Ramos (cell line): ENCODE measurements at regions not wholly inside any gene's neighbourhood (a gene's known extent, or its start where the extent isn't known, plus 50 kb on each side); places are given as distances from the start of the nearest gene placed in this dataset.
"Not testable (repeated sequence)": the region's sequence is repeated elsewhere in the genome, so short reads cannot be mapped to it uniquely, and the experiment has no call there.

ENCODE experiments used
- in situ Hi-C: fragments of 300-500 bp; cut with MboI; formaldehyde crosslinking; loops from one replicate; pipeline ENCODE4 v1.14.3; 2022; ENCODE audit warnings: low sequenced_read_pairs; ENCODE audit not compliant: unreplicated experiment

DNA sequence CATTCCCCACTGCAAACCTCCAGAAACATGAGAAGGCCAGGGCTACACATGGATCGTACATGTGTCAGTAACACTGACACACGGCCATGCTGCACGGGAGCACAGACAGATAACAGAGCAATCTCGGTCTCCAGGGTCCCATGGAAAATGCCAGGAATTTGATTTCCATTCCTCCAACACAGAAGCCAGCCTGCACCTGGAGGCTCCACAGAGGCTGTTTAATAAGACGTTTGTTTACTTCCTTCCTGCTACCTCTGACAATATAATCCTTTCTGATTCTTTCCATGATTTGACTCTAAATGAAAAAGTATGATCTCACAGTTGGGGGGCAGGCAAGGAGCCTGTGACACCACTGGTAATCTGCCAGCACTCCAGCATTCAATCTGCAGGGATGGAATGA is 210.9 kb upstream of the DDX18 start:
- in situ Hi-C loops = no loop called here

DNA sequence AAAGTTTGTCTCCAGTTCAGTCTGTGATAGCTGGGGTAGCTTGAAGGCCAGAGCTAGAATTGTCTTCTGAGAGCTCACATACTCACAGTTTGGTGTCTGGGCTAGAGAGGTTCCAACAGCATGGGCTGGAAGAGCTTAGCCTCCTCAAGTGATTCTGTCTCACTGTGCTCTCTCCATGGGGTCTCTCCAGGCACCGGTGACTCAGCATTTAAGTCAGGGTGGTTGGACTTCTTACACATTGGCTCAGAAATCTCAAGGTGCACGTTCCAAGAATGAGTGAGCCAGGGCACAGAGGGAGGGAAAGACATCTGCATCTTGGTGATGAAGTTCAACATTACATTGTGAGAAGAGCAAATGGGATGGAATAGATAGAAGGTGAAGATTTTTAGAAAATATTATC is 207.3 kb upstream of the DDX18 start:
- in situ Hi-C loops = no loop called here

DNA sequence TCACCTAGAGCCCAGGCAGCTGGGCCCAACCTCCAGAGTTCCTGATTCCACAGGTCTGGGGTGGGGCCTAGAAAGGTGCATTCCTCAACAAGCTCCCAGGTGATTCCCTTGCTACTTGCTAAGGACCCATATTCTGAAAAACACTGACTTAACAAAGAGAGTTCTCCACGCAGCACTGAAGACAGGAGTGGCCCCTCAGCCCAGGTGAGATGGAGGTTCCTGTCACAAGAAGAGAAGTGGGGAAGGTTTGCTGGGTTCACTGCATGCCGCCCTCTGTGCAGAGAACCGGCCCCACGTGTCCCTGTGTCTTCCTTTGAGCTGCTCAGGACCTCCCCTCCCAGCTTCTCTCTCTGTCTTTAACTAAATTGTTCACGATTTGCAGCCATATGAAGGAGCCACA is 201.4 kb upstream of the DDX18 start:
- in situ Hi-C loops = no loop called here

DNA sequence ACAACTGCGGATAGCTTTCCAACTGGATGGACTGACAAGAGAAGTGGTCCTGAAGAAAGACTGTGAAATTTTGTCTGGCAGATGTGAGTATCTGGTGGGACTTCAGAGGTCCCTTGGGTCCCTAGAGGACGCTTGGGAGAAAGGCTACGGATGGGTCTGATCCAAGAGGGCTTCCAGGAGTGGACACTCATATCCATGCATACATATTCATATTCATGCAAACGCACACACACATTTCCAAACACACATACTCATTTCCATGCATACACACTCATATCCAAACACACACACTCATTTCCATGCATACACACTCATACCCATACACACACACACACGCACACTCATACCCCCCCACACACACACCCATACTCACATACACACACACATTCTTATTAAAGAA is 200.2 kb upstream of the DDX18 start:
- in situ Hi-C loops = no loop called here

DNA sequence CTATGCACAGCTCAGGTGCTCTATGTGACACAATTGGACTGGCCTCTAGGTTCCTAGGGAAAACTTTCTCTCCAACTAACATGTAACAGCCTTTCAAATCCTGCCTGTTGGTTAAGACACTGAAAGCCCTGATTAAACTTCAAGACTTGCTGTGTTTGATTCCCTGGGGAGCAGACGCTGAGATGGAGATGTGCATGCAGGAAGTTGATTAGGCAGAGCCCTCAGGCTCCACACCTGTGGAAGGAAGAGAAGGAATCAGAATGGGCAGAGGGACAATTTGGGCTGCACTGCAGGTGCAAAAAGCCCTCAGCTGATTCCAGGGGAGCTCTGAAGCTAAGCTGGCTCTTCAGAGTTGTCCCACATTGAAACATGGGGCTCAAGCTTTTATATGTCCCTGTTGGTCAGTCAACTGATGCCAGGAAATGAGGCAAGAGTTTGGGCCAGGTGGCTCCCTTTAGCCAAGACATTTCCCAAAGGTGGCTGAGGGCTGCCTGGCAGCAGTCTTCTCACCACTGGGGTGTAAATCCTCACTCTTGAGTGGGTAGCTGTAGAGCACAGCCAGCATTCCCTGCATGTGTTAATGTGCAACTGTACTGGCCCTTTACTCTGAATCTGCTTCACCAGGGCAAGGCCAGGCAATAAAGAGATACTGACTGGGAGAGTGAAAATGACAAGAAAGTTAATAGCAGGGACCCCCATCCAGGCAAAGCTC is 199.5 kb upstream of the DDX18 start:
- in situ Hi-C loops = no loop called here

DNA sequence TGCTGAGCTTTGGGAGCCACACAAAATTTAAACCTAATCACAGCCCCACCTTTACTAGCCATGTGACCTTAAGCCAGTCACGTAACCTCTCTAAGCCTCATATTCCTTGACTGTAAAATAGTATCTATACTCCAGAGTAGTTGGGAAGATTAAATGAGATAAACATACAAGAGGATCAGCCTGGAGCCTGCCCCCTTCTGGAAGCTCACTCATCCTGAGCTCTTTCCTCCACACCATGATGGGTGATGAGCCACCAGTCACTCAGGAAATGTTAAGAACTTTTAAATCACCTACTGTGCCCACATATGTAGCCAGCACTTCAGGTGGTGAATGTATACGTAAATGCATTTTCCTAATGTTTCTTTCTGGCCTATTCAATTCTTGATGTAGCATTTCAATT is 195.9 kb upstream of the DDX18 start:
- in situ Hi-C loops = no loop called here

DNA sequence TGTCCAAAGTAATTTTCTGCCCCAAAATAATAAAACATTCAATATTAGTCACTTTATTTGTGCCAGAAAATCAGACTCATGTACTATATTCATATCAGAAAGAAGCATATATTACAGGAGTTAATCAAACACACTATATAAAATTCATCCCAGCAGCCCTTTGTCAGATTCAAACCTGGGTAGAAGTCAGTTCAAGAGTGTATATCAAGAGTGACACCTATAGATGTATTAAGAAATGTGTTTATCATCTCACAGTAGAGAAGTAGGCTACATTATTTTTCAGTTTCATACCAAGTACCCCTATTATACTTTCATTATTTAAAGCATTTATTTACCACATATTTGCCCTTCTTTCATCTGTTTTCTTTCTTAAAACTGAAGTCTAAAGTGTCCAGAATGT is 193.2 kb upstream of the DDX18 start:
- in situ Hi-C loops = no loop called here

DNA sequence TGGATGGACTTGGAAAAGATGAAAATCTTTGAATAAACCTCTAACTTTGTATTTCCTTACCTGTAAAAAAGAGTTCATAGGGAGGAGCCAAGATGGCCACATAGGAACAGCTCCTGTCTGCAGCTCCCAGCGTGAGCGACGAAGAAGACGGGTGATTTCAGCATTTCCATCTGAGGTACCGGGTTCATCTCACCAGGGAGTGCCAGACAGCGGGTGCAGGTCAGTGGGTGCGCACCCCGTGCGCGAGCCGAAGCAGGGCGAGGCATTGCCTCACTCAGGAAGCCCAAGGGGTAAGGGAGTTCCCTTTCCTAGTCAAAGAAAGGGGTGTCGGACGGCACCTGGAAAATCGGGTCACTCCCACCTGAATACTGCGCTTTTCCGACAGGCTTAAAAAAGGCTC is 191.3 kb upstream of the DDX18 start:
- in situ Hi-C loops = not testable (repeated sequence)

DNA sequence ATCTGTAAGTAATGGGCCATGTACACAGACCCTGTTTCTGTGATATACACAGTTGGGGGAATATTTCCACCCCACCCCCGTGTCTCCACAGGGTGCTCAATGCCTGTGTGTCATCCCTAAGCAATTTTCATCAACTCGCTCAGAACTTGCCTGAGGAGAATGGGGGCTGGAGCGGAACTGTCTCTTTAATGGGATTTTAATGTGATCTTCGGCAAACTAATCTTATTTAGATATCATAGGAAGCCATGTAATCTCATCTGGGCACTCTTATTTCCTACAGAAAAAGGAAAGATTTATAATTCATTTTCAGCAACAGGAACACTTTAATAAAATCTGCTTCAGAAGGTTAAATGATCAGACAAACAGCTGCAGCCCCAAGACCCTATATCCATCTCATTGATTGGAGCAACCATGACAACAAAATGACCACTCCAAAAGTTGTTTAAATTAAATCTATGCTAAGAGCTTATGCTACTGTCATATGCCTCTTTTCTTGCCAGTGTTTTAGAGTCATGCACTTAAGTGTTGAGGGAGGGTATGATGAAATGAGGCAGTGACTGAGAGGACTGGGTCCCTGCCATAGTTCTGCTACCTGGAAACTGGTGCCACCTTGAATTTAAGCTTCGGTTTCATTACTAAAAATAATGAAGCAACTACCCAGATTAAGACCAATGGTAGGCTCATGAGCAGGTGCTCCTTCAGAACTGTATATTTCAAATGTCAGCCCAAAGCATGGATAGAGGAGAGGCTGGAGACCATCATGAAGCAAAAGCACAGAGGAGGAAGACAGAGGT is 183.1 kb upstream of the DDX18 start:
- in situ Hi-C loops = no loop called here

DNA sequence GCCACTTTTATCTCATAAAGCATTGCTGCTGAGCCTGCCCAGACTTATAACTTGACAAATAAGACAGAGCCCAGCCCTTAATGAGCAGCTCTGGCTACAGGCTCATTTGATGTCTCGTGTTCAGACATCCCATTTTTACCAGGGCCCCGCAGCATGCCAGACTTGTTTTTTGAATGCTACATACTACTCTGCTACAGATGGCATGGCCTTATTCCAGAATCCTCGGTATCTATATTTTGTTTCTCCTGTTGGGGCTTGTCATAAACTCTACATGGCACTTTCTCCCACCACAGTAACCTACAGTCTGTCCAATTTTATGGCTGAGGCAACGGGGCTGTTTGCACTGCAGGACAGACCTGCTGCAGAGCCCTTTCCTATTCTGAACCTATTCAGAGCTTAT is 179.0 kb upstream of the DDX18 start:
- in situ Hi-C loops = no loop called here

DNA sequence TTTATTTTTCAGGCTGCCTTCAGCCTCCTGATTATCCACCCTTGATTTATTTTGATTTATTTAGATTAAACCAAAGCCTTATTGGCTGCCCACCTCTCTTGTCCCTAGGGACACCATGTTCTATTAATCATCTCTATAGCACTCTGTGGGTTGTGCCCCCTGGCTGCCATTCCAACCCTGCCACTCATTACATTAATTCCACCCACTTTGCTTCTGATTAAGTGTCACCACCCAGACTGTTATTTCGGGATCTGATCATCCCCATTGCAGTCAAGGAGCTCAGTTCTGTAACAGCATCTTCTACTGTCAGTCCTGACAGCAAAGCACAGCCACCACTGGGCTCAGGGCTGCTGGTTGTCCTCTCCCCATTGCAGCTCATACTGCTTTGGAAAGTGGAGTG is 175.1 kb upstream of the DDX18 start:
- in situ Hi-C loops = no loop called here

DNA sequence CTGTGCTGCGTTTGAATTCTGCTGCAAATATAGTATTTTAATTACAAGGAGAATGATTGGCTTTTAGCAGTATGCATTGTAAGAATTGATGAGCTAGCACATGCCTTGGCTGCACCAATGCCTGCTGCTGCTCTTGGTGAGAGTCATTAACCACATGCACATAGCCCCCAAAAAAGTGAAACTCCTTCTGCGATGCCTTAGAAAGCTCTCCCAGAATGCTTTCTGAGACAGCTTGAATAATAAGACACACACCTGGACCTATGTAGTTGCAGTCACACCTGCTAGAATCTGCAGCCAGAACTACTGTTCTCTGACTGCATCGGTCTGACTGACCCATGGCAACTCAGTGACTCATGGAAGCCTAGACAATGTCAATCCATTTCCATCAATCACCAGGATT is 170.1 kb upstream of the DDX18 start:
- in situ Hi-C loops = no loop called here

DNA sequence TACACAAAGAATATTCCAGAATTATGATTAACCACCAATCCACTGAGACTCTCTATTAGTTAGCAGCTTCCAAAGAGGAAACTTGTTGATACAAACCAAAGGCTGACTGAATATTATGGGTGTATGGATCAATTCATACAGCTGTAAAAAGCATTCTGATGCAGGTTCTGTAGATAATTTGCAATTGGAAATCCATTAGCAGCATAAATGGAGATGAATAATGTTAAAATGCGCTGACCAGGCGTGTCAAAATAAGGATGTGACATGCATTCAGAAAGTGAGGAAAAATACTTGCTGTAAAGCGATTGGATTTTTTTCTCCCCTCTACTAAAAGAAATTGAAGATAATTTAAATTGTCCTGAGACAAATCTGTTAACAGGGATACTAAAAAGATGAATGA is 169.0 kb upstream of the DDX18 start:
- in situ Hi-C loops = no loop called here

DNA sequence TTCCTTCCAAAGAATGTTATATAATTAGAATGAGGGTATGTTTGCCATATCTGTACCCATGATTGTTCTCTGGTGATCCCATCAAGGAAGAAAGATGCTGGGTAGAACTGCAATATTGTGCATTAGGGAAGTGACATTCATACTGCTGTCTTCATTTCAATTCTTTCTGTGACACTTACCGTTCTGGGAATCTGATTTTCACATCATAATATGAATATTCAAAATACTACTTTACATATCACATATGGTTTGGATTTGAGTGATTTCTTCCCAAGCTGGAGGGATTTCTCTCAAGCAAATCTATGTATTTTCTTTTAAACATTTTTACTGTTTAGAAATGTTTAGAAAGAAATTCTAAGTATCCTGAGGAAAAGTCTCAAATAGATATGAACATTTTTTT is 168.4 kb upstream of the DDX18 start:
- in situ Hi-C loops = no loop called here

DNA sequence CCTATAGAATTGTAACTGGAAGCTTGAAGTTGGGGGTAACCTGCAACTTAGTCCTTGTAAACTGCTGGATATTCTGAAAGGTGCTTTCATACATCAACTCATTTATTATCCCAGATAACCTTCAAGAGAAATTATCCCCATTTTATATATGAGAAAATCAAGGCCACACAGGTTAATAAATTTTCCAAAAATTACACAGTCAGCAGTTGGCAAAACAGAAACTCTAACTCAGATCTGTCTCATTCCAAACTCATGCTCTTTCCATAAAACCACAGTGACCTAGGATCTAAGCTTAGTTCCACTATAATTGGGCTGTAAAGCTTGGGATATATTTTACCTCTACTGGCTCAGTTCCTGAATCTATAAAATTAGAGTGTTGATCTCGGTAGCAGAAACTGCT is 167.6 kb upstream of the DDX18 start:
- in situ Hi-C loops = no loop called here

DNA sequence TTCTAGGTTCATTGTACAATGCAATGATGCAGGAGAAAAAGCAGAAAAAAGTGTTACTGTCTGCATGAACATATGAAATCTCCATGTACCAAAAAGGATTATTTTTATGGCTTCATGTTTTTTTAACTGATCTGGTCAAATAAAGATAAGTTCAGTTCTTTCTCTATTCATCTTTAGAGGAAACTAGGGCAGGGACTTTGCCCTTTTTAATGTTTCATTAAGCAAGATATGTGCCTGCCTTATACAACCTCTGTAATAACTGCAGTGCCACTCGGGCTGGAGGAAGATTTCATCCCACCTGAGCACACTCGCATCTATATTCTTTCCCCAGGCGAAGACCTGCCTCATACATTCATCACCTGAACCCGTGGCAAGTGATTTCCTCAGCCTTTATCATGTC is 157.9 kb upstream of the DDX18 start:
- in situ Hi-C loops = no loop called here

DNA sequence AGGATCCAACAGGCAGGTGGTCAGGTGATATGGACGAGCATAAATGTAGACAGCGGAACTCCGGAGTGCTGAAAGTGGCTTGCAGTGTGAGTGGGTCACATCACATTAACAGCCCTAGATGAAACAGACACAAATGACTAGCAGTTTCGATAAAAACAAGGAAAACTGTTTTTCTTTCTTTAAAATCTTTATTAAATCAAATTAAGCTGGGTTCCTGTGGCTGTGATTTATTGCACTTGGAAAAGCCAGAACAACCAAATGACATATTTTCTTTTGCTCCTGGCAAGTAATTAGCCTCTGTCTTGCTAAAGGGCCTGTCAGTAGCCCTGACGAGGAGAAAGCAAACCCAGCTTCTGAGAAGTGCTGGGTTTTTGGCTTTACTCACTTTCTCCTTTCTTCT is 152.9 kb upstream of the DDX18 start:
- in situ Hi-C loops = no loop called here

DNA sequence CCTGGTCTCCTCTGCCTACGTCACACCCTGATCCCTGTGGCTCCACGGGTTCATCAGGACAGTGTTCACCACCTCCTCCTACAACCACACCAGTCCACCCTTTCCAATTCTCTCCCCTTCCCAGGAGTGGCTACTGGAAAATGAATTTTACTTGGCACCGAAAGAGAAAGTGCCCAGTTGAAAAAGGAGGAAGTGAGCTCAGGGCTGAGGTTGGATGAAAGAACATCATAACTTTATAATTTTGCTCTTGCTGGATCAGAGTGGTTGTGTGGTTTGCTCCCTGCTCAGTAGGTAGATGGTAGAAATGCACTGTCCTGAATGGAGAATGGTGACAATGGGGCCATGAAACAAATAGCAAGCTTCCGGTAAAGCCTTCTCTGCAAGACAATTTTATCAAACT is 140.3 kb upstream of the DDX18 start:
- in situ Hi-C loops = no loop called here

DNA sequence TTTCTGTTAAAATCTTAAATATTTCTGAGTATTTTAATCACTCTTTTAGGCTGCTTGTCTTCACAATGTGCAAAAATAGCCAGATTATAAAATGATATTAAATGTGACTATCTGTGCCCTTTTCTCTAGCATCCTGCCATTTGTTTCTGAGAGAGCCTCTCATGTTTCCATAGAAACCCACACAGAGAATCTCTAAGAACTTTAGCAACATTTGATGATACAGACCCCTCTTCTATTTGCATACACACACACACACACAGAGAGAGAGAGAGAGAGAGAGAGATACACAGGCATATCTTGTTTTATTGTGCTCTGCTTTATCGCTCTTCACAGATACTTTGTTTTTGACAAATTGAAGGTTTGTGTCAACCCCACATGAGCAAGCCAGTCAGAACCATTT is 134.5 kb upstream of the DDX18 start:
- in situ Hi-C loops = no loop called here

DNA sequence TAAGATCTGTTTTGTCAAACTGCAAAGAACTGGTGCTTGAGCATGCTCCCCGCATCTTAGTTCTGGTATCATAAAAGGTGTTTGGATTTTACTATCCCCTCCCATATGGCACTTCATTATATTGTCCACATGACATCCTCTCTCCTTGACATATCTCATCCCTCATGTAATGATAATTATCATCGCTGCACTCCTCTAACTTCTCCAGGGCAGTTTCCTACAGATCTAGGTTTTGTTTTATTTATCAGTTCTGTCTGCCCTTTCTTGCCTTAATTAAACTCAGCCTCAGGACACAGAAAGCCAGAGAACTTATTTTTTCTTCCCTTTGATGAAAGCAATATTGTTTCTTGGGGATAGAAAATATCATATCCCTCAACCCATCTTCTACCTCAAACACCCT is 129.6 kb upstream of the DDX18 start:
- in situ Hi-C loops = no loop called here

DNA sequence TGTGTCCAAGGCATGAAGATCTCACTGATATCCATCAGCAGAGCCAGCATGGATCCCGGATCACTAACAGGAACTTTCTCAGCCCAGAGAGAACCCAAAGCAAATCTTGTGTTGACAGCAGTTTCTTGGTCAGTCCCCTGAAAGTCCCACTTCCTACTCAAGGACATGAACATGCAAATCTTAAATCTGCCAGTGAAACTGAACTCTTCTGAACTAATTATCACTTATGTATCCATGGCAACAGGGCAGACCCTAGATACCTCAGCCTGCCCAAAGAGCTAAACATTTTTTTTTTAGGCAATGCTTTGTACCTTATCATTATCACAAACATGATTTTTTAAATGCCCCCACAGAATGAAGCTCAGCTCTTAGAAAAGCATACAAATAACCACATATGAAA is 127.8 kb upstream of the DDX18 start:
- in situ Hi-C loops = no loop called here

DNA sequence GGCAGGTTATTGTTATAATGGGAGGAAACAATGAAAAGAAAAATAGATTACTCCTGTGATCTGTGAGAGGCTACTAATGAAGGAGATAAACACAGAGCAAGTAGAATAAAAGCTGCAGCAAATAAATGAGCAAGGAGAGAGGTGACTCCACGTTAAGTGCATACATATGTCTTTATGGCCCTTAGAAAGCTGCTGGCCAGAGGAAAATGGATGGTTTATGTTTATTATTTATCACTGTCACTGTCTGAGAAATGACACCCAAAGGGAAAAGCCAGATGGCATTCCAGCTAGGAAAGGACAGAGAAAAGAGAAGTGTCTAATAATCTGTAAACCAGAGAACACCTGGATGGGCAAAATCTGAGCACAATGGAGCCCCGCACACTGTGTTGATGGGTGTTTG is 122.9 kb upstream of the DDX18 start:
- in situ Hi-C loops = no loop called here
